ENCODE measurements at regions not wholly inside any gene's neighbourhood (a gene's known extent, or its start where the extent isn't known, plus 50 kb on each side); places are given as distances from the start of the nearest gene placed in this dataset.

GRCh38 chr4:180391613-180392012 lies 1851.6 kb upstream of the TENM3 start:
- no peak for TF ChIP-seq ZFX (IDR thresholded peaks at IDR 0.05)
- TF ChIP-seq CTCF (conservative IDR thresholded peaks at IDR 0.05), result no peak

Measured in C4-2B (cell line).